ENCODE measurements at regions not wholly inside any gene's neighbourhood (a gene's known extent, or its start where the extent isn't known, plus 50 kb on each side); places are given as distances from the start of the nearest gene placed in this dataset.
A peak's percentile ranks its signal among the peaks of the same experiment; 100 is the strongest.

DNA sequence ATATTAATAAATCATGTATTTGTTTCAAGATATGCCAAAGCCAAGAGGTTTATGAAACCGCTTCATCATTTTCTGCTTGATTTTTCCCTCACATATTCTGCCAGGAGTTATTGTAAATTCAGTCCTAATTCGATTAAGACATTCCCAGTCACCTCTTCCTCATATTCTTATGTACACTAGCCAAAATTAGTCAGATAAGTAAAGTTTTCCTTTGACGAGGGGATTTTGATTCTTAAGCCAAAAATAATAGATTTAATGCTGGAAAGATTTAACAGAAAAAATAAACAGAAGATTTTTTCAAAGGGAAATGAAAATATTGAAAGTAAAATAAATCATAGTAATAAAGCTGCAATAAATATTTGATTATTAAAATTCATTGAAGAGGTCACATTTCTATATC is 51.0 kb upstream of the VEGFC start:
- DNase-seq = no peak

DNA sequence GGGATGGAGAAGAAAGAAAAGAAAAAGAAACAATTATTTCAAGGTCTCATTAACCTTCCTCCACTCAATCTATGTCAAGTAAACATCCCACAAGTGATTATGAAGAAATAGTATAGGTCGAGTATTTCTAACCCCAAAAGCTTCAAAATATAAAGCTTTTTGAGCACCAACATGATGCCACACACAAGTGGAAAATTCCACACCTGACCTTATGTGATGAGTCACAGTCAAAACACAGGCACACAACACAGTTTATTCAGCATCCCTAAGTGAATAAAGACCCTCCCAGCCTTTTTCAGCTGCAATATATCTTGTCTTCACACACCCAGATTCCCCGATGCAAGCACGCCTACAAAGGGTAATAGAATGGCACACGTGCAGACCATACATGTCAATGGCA is 51.7 kb upstream of the VEGFC start:
- no peak for DNase-seq

DNA sequence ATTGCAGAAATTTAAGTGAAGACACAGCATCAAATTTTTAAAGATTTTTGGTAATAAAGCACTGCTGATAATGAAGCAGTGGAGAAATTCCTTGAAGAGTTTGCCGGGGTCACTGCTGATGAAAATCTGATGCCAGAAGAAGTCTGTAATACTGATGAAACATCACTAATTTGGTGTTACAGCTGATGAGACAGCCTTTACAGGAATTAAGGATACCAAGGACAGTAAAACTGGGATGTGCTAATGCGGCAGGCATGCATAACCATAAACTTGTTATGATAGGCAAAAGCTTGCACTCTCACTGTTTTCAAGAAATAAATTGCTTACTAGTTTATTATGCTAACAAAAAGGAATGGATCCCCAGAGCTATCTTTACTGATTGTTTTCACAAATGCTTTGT is 52.9 kb upstream of the VEGFC start:
- DNase-seq = no peak

DNA sequence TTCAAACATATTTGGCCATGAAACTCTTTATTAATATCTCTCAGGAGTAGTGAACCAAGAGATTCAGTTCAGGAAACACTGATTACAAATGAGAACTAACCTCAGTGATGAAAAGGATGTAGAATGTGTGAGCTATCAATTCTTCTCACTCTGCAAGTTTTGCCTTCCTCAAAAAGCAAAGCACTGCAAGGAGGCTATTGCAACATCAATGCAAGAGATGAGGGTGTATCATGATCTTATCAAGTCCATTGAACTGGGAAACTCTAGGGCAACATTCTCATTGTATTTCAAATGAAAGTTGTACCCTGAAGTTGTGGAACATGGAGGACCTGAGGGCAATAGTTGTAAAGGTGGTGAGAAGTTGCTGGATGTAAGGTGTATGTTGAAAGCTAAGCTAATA is 56.4 kb upstream of the VEGFC start:
- no peak for DNase-seq

DNA sequence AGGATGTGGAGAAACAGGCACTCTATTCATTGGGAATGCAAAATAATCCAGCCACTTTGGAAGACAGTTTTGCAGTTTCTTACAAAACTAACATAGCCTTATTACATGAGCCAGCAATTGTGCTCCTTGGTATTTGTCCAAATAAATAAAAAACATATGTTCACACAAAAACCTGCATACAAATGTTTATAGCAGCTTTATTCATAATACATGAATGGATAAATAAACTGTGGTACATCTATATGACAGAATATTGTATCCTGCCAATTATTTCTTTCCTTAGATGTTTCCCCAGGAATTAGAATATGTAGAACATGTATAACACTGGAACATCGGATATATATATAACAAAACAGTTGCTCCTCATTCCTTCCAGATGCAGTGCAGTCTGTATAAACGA is 57.7 kb upstream of the VEGFC start:
- no peak for DNase-seq

DNA sequence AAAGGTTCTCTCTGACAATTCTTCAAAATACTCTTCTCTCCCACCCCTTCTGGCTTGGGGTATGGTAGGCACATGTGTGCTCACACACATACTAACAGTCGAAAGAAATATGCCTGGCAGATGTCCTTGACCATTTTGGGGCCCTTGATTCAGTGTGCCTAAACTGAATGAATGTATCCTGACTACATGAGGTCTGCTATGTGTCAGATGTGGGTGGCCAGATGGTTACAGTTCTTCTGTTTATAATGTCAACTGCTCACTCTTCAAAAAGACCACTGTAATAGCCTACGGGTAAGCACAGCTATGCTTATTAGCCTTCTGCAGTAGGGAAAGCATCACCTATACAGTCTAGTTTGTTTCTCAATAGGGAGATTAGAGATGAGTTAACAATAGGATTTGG is 63.7 kb upstream of the VEGFC start:
- DNase-seq = no peak

DNA sequence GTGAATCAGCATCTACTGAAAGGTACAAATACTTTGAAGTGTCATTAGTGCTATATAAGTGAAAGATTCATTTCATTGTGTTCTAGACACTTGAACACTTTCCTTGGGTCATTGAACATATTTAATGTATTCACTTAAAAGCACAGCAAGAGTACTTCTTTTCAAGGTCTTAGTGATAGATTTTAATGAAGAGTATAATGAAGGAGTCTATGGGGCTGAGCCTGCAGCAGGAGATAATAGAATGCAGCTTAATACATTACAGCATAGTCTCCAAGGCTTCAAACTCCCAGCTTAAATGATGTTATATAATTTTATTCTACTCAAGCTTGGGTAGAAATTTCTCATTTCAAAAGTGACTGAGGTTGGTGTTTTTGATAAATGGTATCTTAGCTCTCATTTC is 66.1 kb upstream of the VEGFC start:
- no peak for DNase-seq

DNA sequence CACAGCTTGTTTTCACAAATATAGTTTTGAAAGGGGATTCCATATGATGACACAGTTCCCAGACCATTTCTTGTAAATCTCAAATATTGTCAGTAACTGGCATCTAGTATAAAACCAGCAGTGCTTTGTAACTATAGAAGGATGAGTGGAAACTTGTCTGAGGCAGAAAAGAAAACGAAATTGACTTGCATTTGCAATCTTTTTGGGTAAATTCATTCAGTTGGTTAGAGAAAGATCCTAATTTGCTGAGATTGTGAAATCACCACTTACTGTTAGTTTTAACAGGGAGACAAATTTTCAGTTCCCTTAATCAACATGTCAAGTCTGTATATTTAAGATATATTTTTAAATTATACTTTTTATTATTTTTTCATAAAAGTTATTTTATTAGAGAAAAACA is 71.5 kb upstream of the VEGFC start:
- no peak for DNase-seq

DNA sequence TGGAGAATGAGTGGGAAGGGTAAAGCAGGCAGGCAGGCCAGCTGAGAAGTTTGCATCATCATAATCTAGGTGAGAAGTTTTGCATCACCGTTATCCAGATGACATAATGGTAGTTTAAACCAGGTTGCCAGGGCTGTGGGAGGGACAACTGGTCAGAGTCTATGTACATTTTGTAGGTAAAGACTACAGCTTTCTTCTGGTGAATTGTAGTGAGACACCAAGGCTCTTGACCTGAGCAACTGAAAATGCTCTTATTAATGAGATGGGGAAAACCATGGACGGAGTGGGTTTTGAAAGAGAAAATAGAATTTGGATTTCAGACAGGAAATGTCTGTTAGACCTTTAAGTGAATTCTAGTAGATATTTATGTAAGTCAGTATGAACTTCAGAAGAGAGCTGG is 76.0 kb upstream of the VEGFC start:
- no peak for DNase-seq

DNA sequence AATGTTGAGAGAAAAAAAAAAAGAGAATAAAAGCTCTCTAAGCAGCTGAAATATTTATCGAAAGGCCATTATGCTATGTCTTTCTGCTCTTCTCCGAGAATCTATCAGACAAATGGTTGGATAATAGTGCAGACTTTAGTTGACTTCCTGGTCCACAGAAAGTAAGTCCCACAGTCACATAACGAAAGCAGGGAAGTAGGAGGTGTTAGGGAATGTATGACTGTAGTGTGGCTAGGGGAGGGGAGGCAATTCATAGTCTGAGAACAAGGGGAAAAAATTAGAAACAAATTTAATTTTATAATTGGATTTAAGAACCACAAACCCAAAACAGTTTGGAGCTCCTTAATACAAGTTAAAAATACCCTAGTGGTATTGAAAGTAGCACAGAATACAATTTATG is 79.7 kb upstream of the VEGFC start:
- no peak for DNase-seq

DNA sequence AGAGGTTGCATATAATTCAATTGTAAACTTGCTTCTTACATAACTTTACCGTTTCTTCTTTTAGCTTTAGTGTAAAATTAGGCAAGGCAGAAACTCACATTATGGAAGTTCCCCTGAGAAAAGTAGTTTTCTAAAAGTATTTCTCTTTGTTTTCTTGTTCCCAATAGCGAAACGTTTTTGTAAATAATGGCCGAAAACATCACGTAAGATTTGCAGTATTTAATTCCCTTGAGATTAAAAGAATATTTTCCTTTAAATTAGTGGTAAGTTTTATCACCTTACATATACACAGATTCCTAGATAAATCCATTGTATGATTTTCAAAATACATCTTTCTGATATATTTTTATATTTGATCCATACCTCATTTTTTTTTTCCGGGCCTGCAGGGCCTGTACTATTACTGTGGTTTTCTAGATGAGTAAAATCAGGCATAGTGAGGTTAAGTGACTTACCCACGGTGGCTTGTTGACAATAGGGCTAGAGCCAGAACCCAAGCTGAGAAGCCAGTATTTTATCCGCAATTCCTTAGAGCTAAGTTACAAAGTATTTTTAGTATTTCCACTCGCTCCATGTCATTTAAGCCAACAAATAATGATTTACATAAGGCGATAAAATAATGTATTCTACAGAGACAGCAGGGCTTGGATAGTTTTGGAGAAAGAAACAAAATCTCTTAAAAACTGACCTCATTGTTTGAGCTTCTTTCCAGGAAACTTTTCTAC is 82.2 kb upstream of the VEGFC start:
- DNase-seq = peak; percentile 15

DNA sequence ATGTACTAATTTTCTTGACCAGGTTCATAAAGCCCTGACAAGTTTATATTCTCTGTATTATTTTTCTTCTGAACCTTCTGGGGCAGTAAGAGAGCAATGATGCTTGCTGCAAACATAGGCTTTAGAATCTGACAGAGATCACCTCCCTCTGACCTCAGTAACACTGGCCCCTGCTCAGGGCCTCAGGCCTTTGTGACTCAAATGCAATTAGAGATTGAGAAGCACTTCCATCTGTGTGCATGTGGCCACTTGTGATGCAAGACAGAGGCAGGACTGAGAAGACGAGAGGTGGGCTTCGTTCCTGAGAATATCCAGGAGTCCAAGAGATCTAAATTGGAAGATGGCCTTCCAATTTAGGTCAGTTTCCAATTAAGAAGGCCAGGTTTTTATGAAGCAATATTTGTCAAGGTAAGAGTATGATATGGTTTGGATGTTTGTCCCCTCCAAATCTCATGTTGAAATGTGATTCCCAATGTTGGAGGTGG is 82.8 kb upstream of the VEGFC start:
- DNase-seq = peak; percentile 42

DNA sequence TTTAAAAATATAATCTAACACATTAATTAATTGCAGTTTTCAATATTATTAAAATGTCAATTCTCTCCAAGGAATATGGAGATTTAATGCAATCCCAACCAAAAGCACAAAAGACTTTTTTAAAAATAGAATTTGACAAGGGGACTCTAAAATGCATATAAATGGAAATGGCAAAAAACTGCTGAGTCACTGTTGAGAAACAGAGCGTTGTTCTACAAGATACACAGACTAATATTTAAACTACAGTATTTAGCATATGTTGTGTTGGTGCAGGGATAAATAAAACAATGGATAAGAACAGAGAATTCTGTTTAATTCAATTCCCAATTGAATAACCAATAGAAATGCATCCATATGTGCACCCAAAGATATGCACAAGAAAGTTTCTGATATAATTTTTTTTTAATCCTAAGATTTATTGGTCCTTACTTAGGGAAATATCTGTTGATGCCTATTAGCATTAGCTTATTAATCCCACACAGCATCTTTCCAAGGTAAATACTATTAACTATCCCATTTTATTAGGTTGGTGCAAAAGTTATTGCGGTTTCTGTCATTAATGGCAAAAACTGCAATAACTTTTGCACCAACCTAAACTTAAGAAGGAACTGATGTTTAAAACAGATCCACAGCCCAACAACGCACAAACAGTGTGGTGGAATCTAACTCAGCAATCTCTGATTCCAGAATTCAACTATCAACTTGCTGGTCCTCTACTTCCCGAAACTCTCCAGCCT is 86.8 kb upstream of the VEGFC start:
- no peak for DNase-seq

DNA sequence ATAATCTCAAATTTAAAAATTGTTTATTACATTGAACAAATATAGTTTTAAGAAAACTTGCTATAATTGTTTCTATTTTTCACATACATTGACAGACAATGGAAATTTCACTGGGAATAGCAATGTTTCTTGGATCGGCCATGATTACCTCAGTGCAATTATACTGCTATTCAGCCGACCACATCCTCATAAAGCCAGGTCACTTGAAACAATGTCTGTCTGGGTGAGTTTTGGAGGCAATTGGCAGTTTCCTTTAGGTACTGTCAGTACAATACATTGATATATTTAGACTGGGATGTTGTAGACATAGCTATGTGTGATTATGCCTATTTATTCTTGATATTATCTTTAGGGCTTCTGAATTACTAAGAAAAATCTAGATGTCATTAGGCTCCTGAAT is 89.5 kb upstream of the VEGFC start:
- DNase-seq = no peak

DNA sequence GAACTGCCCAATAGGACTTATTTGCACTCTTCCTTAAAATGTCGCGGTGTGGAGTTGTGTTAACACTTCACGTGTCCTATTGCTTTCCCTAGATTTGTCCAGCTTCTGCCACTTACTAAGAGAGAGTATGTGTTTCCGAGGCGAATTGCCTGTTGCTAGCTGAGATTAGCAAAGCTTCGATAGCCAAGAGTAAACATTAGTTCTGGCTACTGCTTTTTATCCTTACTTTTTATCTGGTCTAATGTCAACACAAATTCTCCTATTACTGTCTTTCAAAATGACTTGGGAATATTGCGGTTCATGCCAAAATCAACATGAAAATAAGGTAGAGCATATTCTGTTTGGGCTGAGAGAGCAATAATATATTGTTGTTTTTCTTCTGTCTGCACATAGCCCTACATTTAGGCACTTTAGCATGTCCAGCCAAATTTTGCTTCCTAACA is 90.4 kb upstream of the VEGFC start:
- no peak for DNase-seq

DNA sequence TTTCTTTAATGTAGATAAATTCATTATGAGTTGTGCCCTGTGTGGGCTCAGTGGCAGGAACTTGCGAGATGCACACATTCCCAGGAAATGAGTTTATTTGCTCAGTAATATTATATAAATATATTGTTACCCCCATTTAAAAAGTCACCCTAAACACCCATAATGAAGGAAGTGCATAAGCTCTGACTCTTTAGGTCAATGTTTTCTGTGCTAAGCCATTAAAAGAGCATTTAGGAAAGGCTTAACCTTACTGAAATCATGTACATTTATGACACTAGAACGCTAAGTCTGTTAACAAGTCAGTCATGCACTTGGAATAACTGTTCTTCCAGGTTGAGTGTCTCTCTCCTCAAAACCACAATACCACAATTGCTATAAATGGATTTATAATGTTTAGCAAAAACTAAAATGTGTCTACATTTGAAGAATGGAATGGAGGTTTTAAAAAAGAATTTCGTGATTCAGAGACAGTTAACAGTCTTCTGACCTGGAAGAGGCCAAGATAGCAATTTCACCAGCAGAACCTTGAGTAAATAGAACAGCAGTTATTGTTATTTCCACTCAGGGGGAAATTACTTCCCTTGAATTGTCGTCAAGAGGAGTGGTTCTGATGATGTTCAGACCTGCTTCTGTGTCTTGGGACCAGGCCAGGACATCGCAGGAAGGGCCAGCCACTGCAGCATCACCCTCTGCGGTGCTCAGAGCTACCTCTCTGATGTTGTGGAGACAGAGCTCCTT is 91.1 kb upstream of the VEGFC start:
- no peak for DNase-seq

DNA sequence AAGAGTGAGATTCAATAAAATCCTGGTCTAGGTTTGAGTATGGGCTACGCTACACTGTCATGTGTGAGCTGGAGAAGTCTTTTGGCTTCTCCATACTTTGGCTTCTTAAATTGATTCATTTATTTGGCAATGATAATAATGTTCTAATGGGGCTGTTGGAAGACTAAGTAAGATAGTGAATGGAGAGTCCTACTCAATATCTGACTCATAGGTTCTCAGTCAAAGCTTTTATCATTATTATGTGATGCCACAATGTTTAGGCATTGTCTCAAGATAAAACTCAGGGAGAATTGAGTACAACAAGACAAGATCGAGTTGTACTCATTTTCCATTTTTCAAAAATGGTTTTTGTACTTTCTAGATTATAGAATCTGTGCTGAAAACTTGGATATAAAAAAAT is 92.5 kb upstream of the VEGFC start:
- DNase-seq = no peak

DNA sequence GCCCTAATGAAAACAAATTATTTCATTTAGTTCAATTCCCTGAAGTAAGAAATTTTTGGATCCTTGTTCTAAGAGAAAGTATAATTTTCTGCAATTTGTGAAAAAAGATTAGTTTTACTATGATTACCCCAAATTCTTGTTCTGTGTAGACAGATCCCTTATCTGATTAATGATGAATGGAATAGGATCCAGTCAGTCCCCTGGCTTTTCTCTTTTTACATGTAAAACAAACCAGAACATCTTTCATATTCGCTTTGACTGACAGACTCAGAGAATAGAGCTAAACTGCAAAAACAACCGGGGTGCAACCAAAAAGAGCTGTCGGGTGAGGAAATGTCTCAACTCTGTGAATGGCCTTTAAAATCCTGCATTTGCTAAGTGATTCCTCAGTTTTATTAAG is 93.4 kb upstream of the VEGFC start:
- no peak for DNase-seq

DNA sequence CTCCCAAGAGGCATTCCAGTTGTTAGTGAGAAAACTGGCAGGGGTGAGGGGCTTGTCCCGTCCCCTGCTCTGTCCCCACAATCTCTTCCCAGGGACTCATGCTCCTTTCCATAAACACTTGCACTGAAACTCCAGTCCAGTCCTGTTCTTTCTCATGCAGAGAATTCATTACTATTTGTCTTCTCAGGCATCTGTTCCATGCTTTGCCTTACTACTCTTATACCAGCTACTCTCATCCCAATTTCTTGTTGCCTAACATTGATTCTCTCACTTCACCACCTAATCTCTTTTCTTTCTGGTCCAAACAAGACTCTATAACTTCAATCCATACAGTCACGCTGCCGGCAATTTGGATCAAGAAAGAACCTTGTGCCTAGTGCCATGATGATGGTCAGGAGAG is 97.1 kb upstream of the VEGFC start:
- no peak for DNase-seq

DNA sequence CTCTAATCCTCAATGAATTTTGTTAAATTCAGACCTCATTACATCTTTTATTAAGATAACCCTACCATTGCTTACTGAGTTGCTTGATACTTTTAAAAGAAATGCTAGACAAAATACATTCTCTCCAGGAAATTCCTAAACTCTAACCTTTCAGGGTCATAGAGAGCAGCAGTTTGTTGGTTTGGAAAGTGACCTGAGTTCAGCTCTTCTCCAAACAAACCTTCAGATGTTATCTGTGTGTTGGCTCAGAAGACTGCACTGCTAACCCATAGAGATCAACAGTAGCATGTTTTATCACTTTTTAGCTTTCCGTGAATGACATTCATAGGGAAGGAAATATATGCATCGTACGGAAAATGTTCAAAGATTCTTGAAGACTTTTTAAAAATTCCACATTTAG is 101.8 kb upstream of the VEGFC start:
- no peak for DNase-seq

DNA sequence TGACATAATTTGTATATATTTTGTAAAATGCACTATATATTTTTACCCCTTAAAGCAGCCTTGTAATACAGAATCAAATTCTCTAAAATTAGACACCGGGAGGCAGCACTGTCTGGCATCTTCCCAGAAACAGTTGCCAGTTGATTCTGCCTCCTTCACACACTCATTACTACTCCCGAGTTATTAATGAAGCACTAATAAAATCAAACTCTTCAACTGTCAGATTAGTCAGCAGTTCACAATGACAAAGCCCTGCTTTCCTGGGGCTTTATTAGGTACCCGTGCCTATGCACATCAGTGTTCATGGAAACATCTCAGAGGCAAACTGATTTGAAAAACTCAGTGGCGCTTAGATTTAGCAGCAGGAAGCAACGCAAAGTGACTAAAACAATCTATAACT is 103.5 kb upstream of the VEGFC start:
- peak; percentile 69 for DNase-seq

DNA sequence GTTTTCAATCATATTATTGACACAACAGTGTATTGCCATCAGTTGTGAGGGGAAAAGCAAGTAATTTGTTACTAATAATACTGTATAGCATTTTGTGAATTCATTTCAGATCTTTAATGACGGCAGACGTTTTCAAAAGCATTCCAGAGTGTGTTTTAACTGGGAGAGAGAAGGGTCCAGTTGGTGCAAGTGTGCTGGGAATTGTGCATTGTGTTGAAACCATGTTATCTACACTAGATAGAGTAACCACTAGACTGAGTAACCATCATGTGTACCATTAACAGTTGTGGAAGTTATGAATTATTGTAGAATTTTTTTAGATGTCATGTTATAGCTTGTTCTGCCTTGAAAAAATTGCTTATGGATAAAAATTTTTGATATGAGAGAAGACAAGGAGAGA is 104.5 kb upstream of the VEGFC start:
- DNase-seq = no peak

DNA sequence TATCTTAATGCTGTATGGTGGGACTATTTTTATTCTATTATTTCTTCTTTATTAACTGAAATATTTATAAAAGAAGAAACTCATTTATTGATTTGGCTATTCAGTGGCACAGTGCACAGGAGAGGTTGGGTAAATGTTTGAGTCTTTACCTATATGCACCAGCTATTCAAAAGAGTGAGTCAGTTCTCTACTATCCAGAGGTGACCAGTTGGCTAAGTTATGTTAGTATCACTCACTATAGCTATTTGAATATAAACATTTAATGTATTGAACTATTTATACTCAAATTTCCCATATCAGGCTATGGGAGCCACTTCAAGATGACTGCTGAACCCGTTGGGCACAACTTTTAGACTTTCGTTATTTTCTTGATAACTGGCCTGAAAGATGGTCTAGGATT is 106.1 kb upstream of the VEGFC start:
- no peak for DNase-seq

DNA sequence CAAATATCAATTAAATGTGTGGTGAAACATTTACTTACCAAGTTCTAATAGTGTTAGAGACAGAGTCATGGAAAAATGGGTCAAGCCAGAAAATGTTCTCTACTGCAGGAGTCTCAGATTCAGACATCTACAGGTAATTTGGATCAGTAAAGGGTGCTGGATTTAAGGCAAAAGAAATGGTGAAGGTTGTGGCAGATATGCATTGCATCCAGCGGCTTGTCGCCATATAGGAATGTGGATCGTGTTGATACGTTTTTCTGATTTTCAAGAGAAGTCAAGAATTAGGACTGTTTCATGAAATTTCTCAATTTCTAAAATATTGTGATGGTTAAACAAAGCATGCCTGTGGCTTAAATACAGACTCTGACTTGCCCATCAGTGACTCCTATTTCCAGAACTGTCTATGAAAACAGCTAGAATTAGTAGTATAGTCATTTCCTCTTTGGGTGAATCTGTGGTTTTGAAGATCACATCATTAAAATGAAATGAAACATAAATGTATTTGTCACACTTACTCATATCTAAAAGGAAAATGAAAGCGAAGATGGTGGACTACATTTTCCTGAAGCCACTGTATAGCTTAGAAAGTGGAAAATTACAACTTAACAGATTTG is 110.1 kb upstream of the VEGFC start:
- no peak for DNase-seq
